ENCODE measurements at regions not wholly inside any gene's neighbourhood (a gene's known extent, or its start where the extent isn't known, plus 50 kb on each side); places are given as distances from the start of the nearest gene placed in this dataset.
A peak's percentile ranks its signal among the peaks of the same experiment; 100 is the strongest.

DNA sequence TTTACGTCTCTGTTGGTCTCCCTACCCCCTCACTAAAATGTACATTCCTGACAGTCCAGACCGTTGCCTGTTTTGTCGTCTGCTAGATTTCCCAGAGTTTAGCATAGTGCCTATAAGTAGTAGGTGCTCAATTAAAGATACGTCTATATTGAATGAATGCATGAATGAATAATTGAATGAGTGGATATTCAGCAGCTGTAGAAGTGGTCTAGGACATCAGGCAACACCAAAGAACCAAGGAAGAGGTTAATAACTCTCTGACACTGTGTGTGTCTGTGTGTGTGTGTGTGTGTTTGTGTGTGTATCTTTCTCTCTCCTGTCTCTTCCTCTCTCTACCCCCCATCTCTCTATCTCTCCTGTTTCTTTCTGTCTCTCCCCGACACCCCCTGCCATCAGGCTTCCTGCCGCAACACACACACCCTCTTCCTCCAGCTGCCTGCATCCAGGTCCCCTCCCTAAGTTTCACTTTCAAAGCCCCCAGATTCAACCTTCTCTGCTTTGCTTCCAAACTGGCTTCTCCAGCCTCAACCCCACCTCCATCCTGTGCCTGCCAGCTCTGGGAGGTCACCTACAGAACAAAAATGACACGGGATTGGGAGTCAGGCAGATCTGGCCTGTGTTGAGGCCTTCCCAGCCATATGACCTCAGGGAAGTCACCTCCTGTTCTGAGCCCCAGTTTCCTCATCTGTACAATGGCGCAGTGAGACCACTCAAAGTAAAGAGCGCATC lies 119.9 kb upstream of the NCOR2 start:
- DNase-seq (ENCODE audit: low read depth): no peak

DNA sequence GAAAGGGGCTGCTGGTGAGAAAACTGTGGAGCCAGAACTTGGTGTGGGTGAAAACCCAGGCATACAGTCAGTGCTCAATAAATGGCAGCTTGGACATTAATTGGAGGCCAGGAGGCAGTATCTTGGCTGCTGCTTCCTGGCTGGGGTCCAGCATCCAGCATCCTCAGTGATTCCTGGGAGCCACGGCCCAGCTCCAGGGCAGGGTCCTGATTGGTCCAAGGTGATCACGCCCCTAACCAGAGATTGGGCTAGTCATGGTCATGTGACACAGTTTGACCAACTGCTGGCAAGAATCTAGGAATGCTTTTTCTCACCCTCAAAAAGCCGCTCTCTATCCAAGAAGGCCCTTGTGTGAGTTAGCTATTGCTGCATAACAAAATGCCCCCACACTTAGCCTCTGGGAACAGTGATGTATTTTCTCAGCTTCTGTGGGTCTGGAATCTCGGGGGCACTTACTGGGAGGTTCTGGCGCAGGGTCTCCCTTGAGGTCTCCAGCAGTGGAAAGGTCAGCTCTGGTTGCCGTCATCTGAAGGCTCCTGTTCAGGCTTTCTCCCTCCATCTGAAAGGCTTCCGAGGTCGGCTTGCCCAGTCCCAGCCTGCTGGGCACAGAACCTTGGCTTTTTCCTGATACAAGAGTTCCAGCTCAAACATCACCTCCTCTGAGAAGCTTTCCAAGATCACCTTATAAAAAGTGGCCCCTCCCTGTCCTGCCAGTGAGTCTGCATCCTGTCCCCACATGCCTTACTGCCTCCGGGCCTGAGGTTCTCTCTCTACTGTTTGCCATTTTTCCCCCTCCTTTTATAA lies 119.2 kb upstream of the NCOR2 start:
- DNase-seq (ENCODE audit: low read depth): no peak

DNA sequence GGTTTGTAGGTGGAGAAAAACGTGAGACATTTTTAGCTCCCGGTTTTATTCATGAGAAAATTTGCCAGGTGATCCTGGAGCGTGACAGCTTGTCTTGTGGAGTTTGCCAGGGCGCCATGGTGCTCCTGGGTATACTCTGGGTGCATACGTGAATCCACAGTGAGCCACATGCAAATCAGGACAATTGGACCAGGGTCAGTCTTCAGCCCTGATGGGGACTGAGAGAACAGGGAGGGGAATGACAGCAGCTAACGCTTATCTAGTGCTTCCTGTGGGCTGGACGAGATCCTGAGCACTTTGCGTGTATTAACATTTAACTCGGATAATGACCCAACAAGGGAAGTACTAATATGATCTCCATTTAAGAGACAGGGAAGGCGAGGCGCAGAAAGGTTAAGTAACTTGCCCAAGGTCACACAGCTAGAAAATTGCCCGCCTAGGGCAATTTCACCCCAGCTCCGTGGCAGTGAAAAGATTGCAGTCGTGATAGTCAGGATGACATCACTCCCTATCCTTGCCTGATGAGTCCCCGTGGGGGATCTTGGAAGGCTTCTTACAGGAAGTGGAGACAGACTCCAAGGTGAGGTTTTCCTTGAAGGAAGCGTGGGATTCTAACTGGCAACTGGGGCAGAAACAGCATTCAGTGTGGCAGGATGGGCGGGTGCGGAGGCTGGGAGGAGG lies 118.4 kb upstream of the NCOR2 start:
- peak; percentile 22 for DNase-seq (ENCODE audit: low read depth)

DNA sequence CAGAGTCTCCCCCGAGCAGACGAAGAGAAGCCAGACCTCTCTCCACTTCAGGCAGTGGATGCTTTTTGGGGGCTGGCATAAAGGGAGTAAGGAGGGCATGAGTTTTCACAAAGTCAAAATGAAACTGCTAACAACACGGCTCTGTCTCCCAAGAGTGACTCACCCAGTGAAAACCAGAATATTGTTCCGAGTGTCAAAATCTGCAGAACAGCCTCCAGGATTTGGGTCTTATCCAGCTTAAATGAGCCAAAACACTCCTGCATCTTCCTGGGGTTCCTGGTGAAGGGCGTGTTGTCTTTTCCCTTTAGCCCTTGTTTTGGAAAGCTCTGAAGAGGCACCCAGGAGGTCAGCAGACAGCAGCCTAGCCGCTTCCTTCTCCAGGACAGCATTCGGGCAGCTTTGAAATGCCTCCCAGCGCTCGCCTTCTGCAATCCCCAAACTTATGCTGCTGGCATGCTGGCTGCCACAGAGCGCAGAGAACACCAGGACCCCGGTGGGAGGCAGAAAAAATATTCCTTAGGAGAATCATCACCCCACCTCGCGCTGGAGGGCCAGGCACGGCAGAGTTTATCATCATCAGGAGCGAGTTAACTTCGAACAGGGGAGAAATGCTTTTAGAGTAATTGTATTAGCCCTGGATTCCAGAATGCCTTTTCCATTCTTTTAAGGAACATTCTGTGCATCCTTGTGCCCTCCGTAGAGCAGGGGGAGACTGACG lies 117.7 kb upstream of the NCOR2 start:
- peak; percentile 63 for DNase-seq (ENCODE audit: low read depth)

DNA sequence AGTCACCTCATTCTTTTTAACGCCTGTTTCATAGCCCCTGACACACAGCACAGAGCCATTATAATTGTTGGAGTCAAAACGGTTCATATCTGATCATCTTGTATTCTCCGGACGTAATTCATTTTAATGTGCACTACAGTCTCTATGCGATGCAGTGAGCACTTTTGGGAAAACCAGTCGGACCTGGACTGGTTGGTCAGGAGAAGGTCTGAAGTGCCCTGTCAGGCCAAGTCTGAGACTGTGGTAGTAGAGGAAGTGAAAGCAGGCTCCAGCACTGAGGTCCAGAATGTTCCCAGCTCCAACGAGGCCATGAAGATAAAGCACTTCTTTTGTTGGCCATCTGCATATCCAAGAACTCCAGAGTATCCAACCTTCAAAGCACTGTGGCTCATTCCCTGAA lies 117.1 kb upstream of the NCOR2 start:
- DNase-seq (ENCODE audit: low read depth): no peak

DNA sequence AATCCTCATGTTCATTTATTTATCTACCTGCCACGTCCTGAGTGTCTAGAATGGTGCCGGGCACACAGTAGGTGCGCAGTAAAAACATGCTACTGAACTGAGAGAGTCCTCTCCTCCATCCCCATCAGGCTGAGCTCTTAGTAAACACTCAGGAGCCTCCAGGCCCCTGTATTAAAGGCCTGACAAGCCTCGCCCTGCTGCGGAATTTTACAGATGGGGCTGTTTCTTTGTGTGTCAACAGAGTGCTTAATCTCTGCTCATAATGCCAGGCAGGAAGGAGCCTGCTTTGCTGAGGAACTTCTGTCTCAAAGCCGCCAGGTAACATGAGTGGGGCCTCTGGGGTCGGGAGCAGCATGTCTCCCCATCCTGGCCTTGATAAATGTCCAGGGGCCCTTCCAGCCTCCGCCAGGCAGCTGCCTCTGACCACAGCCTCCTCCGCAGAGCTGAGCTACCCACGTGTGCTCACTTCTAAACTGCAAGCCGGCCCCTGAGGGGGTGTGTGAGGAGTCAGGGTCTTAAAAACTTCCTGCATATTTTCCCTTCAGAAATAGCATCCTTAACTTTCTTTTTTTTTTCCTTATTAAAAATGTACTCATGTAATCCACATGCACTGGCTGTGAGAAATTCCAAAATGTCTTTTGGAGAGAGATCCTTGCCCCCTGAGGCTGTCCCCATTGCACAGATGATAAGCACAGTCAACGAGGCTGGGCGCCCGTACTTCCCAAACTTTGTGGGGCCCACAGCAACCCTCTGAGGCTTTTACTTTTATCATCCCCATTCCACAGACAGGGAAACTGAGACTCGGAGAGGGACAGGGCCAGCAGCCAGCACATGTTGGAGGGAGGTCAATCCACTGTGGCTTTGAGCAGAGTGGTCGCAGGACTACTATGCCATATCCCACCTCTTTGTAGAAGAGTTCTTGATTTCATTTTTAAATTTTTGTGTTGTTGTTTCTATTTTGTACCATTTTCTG lies 116.0 kb upstream of the NCOR2 start:
- no peak for DNase-seq (ENCODE audit: low read depth)

DNA sequence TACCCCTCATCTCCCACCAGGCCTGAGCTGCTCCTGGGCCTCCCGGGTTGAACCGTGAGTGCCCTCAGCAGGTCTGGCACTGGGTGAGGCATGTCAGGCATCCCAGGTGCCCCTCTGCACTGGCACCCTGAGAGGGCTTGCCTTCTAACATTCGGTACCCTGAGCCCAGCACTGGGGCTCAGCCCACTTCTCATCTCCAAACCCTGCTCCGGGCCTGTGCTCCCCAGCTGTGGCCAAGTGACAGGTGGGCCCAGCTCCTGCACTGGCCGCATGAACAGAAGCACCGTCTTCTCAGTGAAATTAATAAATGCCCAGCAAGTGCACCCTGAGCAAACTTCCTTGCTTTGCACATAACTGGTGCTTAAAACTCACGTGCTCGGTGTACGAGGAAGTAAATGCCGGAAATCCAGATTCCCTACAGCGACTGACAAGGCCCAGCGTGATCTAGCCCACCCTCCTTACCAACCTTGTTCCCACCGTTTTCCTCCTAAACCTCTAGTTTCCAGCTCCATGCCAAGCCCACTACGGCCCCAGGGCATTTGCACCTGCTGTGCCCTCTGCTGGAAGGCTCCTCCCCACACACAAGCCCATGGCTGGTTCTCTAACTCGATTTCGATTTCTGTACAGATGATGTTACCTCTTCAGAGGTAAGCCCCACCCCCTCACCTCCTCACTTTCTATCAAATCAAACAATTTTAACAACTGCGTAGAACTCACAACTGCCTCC lies 115.2 kb upstream of the NCOR2 start:
- no peak for DNase-seq (ENCODE audit: low read depth)

DNA sequence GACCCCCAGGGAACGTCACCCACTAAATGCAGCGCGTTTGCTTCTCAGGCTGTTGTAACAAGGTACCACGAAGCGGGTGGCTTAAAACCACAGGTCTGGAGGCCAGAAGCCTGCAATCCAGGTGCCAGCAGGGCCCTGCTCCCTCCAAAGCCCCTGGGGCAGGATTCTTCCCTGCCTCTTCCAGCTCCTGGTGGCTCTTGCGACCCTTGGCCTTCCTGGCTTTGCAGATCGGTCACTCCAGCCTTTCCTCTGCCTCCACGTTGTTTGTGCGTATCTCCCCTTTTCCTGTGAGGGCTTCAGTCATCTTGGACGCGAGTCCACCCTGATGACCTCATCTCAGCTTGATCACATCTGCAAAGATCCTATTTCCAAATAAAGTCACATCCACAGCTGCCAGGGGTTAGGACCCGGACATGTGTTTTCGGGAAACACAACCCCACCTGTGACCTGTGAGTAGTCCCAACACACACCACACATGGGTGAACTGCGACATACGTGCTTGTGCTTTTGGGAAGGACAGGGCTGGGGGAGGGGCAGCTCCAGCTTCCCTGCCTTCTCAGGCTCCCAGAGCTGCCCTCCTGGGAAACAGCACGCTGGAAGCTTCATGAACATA lies 114.5 kb upstream of the NCOR2 start:
- DNase-seq (ENCODE audit: low read depth): no peak

DNA sequence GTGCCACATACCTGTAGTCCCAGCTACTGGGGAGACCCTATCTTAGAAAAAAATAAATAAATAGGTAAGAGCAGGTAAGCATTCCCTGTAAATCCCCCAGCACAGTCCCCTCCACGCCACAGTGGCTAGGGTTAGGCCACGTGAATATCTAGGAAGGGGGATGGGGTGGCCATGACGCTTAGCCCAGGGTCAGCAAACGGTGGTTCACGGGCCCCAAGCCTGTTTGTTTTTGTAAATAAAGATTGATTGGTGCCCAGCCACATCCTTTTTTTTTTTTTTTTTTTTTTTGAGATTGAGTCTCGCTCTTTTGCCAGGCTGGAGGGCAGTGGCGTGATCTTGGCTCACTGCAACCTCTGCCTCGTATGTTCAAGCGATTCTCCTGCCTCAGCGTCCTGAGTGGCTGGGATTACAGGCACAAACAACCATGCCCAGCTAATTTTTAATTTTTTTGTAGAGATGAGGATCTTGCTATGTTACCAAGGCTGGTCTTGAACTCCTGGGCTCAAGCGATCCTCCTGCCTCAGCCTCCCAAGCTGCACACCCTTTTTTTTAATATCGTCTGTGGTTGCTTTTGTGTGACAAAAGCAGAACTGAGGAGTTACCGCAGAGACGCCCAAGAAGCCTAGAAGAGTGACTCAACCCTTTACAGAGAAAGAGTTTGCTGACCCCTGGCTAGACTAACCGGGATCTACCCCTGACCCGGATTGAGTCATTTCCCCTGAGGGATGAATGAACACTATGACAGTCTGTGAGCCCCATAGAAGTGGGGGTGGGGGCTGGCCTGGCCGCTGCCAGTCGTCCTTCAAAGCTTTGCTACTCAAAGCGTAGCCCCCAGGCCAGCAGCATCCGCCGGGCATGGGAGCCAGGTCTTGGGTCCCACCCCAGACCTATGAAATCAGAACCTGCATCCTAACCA lies 113.7 kb upstream of the NCOR2 start:
- DNase-seq (ENCODE audit: low read depth): no peak

DNA sequence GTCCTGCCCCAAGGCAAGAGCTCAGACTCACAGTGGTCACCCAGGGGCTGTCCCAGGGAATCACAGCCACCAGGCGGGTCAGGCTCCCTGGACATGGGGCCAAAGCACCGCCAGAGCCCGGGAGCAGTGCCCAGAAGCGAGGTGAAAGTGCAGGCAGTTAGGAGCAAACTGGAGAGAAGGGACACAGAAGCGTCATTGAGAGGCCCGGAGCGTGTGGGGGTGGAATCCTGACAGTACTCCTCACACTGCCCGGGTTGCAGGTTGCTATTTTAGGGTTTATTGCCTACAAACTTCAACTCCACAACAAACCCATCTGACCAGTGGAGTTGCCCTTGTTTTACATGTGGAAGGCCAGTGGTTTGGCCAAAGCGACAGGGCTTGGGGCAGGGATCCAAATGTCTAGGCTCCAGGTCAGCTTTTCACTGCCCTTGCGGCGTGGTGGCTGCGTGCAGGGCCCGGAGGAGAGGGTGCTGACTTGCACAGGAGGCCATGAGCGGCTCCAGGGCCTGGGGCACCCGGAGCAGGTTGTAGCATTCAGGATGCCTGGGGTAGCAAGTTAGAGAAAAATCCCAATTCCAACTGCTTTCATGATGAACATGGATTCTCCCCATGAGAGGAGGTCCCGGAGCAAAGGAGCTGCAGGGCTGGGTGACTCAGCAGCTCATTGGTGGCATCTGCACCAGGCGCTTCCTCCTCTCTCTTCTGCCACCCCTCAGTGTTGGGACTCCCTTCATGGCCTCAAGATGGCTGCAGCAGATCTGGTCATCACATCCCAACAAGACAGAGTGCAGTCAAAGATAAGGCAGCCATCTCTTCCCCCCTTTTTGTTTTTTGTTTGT lies 112.3 kb upstream of the NCOR2 start:
- no peak for DNase-seq (ENCODE audit: low read depth)

DNA sequence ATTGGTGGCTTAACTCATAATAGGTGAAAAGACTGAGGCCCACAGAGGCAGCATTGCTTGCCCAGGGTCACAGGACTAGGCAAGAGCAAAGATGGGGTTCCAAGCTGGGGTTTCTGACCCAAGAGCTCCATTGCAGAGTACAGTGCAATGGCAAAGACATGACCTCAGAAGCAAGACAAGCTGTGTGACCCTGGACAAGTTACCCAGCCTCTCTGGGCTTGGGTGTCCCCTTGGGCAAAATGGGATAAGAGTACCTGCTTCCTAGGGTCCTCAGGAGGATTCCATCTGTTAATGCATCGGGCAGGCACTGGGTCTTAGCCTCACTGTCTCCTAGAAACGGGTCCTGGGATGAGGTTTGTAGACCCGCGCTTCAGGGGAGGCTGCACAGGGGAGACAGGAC lies 111.6 kb upstream of the NCOR2 start:
- no peak for DNase-seq (ENCODE audit: low read depth)

DNA sequence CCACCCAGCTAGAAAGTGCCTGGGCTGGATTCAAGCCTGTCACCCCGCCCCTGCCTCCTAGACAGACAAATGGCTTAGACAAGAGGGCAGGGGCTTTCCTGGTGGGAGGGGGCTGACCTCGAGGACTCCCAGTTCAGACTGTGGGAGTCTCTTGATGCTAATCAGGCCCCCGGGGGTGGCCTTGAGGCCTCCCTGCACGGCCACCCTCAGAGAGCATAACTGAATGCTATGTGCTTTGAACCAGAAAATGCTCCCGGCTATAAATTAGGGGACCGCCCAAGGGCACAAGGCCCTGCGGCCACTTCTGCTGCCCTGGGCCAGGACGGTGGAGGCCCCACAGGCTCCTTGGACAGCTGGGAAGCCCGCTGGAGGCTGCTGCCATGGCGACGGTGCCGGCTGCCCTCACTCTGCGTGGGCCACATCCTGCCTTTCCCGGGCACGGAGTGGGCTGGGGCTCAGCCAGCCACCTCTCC lies 111.0 kb upstream of the NCOR2 start:
- DNase-seq (ENCODE audit: low read depth): no peak

DNA sequence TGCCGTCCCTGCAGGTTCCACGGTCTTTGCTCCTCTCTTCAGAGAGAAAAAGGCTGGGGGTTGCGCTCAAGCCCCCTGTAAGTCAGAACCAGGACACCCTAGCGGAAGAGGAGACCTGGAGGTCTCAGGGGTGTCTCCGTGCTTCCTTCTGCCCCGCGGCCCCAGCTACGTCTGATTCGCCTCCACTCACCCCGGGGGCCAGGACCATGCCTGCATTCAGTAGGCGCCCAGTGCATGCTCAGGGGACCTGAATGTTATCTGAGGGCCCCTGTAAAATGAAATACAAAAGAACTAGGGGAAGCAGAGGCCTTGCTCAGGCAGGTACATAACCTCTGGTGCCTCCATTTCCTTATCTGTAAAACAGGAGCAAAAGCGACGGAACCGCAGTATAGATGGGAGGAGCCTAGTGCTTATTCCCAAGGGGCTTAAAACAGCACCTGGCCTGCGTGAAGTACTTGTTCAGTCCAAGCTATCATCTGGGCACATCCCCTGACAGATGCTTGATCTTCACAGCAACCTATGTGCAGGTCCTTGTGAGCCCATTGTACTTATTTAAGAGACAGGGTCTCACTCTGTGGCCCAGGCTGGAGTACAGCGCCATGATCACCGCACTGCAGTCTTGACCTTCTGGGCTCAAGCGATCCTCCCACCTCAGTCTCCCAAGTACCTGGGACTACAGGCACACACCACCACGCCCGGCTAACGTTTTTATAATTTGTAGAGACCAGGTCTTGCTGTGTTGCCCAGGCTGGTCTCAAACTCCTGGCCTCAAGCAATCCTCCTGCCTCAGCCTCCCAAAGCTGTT lies 110.3 kb upstream of the NCOR2 start:
- no peak for DNase-seq (ENCODE audit: low read depth)

DNA sequence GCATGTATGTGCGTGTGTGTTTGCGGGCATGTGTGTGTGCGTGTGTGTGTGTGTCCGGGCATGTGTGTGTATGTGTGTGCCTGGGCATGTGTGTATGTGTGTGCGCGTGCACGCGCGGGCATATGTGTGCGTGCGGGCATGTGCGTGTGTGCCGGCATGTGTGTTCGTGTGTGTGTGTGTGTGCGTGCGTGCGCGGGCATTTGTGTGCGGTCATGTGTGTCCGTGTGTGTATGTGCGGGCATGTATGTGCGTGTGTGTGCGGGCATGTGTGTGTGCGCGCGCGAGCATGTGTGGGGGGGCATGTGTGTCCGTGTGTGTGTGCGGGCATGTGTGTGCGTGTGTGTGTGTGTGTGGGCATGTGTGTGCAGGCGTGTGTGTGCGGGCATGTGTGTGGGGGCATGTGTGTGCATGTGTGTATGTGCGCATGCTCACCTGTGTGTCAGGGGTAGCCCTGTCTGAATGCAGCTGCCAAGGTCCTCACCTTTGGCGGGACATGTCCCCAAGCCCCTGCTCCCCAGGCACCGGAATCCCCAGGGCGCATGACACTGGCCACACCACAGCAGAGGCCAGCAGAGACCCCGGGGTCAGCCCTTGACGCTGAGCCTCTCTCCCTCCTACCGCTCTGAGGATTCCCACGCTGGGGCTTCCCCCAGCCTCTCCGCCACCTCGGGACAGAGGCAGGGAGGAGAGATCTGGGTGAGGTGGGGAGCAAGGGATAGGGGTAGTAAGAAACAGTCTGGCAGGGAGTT lies 109.5 kb upstream of the NCOR2 start:
- DNase-seq (ENCODE audit: low read depth): no peak

DNA sequence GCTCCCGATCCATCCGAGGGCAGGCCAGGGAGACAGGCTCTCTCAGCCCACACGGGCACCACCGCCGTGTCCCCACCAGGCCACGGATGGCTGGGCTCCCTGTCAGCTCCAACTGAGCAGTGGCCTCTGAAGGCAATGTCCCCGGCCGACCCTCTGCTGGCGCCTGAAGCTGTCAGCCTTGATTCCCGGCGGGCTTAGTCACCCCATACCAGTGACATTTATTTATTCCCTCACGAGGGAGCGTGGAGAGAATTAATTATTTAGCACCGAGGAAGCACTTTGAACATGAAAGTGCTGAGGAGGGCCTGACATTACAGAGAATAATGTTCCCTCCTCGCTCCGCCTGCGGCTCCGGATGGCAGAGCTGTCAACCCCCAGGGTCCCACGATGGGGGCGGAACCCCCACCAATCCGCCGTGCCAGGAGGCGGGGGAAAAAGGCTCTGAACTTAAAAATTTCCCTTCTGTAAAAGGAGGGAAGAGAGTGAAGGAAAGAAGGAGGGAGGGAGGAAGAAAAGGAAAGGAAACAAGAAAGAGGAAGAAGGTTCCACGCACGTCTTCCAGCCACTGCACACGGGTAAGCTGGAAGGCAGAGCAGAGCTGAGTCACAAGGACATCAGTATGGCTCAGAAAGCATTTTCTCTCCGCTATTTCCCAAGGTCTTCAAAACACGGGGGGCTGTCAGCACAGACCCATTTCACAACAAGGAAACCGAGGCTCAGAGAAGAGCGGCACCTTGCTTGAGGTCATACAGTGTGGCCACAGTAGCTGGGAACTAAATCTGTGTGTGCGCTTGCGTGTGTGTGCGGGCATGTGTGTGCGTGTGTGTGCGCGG lies 108.7 kb upstream of the NCOR2 start:
- peak; percentile 55 for DNase-seq (ENCODE audit: low read depth)
